HCT116 (cell line): ENCODE measurements at regions not wholly inside any gene's neighbourhood (a gene's known extent, or its start where the extent isn't known, plus 50 kb on each side); places are given as distances from the start of the nearest gene placed in this dataset.

Source experiments
- ATAC-seq: fragments of 200-7000 bp; cut with Tn5 transposase; 2 replicates; pipeline ENCODE4 v1.9.1; 2020; ENCODE audit warnings: mild to moderate bottlenecking, moderate library complexity
- BruUV-seq: library from RNA; stranded (reverse); fragments of 400-500 nt; replicated peaks from 2 replicates; lab custom pipeline; 2021; lab: Mats Ljungman, UMichigan
- CTCF ChIA-PET: fragments of 300-600 bp; sonication (Branson Sonifier 250); formaldehyde crosslinking; loops from one replicate; lab custom pipeline; 2021; ENCODE audit warnings: antibody characterized with exemption; lab: Charles Lee
- POLR2A ChIA-PET: fragments of 300-600, 350-600 bp; sonication (Branson Sonifier 250); formaldehyde crosslinking; loops from one replicate; lab custom pipeline; 2021; ENCODE audit warnings: antibody characterized with exemption; lab: Charles Lee
- RAD21 ChIA-PET, 2 experiments: fragments of 300-600 bp; sonication (Branson Sonifier 250); formaldehyde crosslinking; loops; one replicate each; lab custom pipeline; 2023; ENCODE audit warnings: low total read pairs in 2 of 2; ENCODE audit not compliant: uncharacterized antibody in 2 of 2, unreplicated experiment in 2 of 2, low non-redundant PET in 1 of 2; lab: Charles Lee
- DNase-seq: peaks from one replicate; pipeline ENCODE4 v3.0.0-alpha.2; 2010; ENCODE audit warnings: low read depth, low spot score
- H2AFZ ChIP-seq: fragments of 200-600 bp; shearing (Covaris generic), sonication (generic); 2 replicates; pipeline ENCODE4 v1.6.1; 2017; ENCODE audit warnings: low read depth, mixed run types, mixed read lengths, antibody characterized with exemption, low read length; ENCODE audit not compliant: poor library complexity, severe bottlenecking
- H3K27ac ChIP-seq: 2 replicates; pipeline ENCODE4 v1.5.1; 2012; ENCODE audit warnings: low read depth, low read length
- H3K27me3 ChIP-seq: fragments of 200-600 bp; sonication (generic); 2 replicates; pipeline ENCODE4 v1.6.1; 2016; ENCODE audit warnings: mixed run types, low read length, mixed read lengths; ENCODE audit not compliant: insufficient read depth
- H3K36me3 ChIP-seq, 2 experiments: fragments of 200-500 bp in 1 of 2; fragments of 200-600 bp in 1 of 2; sonication (Bioruptor generic) in 1 of 2; sonication (generic) in 1 of 2; 2 replicates each; pipeline versions ENCODE4 v1.5.1 to v1.6.1; 2014 to 2016; ENCODE audit warnings: low read length in 2 of 2, inconsistent platforms in 1 of 2, mixed read lengths in 1 of 2, mixed run types in 1 of 2; ENCODE audit not compliant: insufficient read depth in 2 of 2, control insufficient read depth in 1 of 2
- H3K4me1 ChIP-seq, 2 experiments: fragments of 200-600 bp in 1 of 2; sonication (generic) in 1 of 2; 2 replicates each; pipeline versions ENCODE4 v1.5.1 to v1.6.1; 2012 to 2017; ENCODE audit warnings: low read length in 2 of 2, inconsistent platforms in 1 of 2, mild to moderate bottlenecking in 1 of 2, mixed read lengths in 1 of 2, mixed run types in 1 of 2, moderate library complexity in 1 of 2; ENCODE audit not compliant: insufficient read depth in 2 of 2, control insufficient read depth in 1 of 2
- H3K4me2 ChIP-seq: fragments of 200-600 bp; sonication (generic); 2 replicates; pipeline ENCODE4 v1.6.1; 2017; ENCODE audit warnings: mixed run types, low read length, mixed read lengths
- H3K4me3 ChIP-seq, 2 experiments: fragments of 200-600 bp in 1 of 2; sonication (generic) in 1 of 2; replicated peaks in 1 of 2; 2 replicates each; pipeline ENCODE4 v1.5.1; 2011 to 2016; ENCODE audit warnings: low read length in 2 of 2, control low read depth in 1 of 2, low read depth in 1 of 2, mild to moderate bottlenecking in 1 of 2, mixed read lengths in 1 of 2, mixed run types in 1 of 2
- H3K79me2 ChIP-seq: fragments of 200-600 bp; sonication (generic); 2 replicates; pipeline ENCODE4 v1.6.1; 2017; ENCODE audit warnings: mild to moderate bottlenecking, mixed run types, low read length, moderate library complexity, mixed read lengths; ENCODE audit not compliant: insufficient read depth
- H3K9ac ChIP-seq: fragments of 200-600 bp; sonication (generic); 2 replicates; pipeline ENCODE4 v1.6.1; 2016; ENCODE audit warnings: low read length, mixed read lengths
- H3K9me2 ChIP-seq: fragments of 200-600 bp; sonication (generic), shearing (Covaris generic); 2 replicates; pipeline ENCODE4 v1.6.1; 2017; ENCODE audit warnings: mixed run types, mild to moderate bottlenecking, moderate library complexity; ENCODE audit not compliant: insufficient read depth
- H3K9me3 ChIP-seq, 2 experiments: fragments of 200-500 bp in 1 of 2; fragments of 200-600 bp in 1 of 2; sonication (Bioruptor generic) in 1 of 2; sonication (generic) in 1 of 2; 2 replicates each; pipeline ENCODE4 v1.6.1; 2014 to 2017; ENCODE audit warnings: low read length in 2 of 2, mixed read lengths in 2 of 2, inconsistent platforms in 1 of 2, low read depth in 1 of 2, mild to moderate bottlenecking in 1 of 2, mixed run types in 1 of 2, moderate library complexity in 1 of 2; ENCODE audit not compliant: control insufficient read depth in 1 of 2, insufficient read depth in 1 of 2
- H4K20me1 ChIP-seq: fragments of 200-600 bp; sonication (generic), shearing (Covaris generic); 2 replicates; pipeline ENCODE4 v1.6.1; 2017; ENCODE audit warnings: mixed run types, mild to moderate bottlenecking, moderate library complexity; ENCODE audit not compliant: insufficient read depth
- CBX3 ChIP-seq: IDR thresholded peaks from 2 replicates; pipeline ENCODE4 v1.6.1; 2012; ENCODE audit warnings: low read depth
- CEBPB ChIP-seq: IDR thresholded peaks from 2 replicates; pipeline ENCODE4 v1.6.1; 2012; ENCODE audit warnings: low read depth
- CTCF ChIP-seq, 3 experiments: fragments of 200-600 bp in 1 of 3; sonication (generic) in 1 of 3; IDR thresholded peaks in 2 of 3; conservative IDR thresholded peaks in 1 of 3; 2 replicates each; pipeline ENCODE4 v1.5.1; 2012 to 2017; ENCODE audit warnings: low read depth in 2 of 3, low read length in 2 of 3, antibody characterized with exemption in 1 of 3, borderline replicate concordance in 1 of 3, control low read depth in 1 of 3, mild to moderate bottlenecking in 1 of 3, mixed read lengths in 1 of 3, mixed run types in 1 of 3, moderate library complexity in 1 of 3; ENCODE audit not compliant: insufficient read depth in 1 of 3
- EGR1 ChIP-seq: IDR thresholded peaks from 2 replicates; pipeline ENCODE4 v1.6.1; 2012; ENCODE audit warnings: low read depth
- ELF1 ChIP-seq: IDR thresholded peaks from 2 replicates; pipeline ENCODE4 v1.6.1; 2012; ENCODE audit warnings: low read depth, borderline replicate concordance
- EZH2 ChIP-seq: fragments of 200-600 bp; sonication (generic); IDR thresholded peaks from 2 replicates; pipeline ENCODE4 v1.6.1; 2017; ENCODE audit warnings: antibody characterized with exemption, mixed run types
- EZH2phosphoT487 ChIP-seq: fragments of 200-600 bp; IDR thresholded peaks from 2 replicates; pipeline ENCODE4 v1.6.1; 2018; ENCODE audit warnings: antibody characterized with exemption, borderline replicate concordance
- MAX ChIP-seq: IDR thresholded peaks from 2 replicates; pipeline ENCODE4 v1.6.1; 2012
- POLR2AphosphoS5 ChIP-seq: IDR thresholded peaks from 2 replicates; pipeline ENCODE4 v1.6.1; 2011; ENCODE audit warnings: mild to moderate bottlenecking, low read depth, low read length, moderate library complexity
- RAD21 ChIP-seq: IDR thresholded peaks from 2 replicates; pipeline ENCODE4 v1.6.1; 2012; ENCODE audit warnings: low read depth, mild to moderate bottlenecking
- REST ChIP-seq: IDR thresholded peaks from 2 replicates; pipeline ENCODE4 v1.6.1; 2012; ENCODE audit warnings: low read depth
- SIN3A ChIP-seq: IDR thresholded peaks from 2 replicates; pipeline ENCODE4 v1.6.1; 2012; ENCODE audit warnings: low read depth
- SRF ChIP-seq: IDR thresholded peaks from 2 replicates; pipeline ENCODE4 v1.6.1; 2012; ENCODE audit warnings: low read depth
- TCF7L2 ChIP-seq: IDR thresholded peaks from 2 replicates; pipeline ENCODE4 v1.7.0; 2011; ENCODE audit warnings: borderline replicate concordance, inconsistent platforms; ENCODE audit not compliant: insufficient read depth, insufficient read length; ENCODE audit errors: extremely low read depth
- ZFX ChIP-seq: fragments of 450-650 bp; IDR thresholded peaks from 2 replicates; pipeline ENCODE4 v1.6.1; 2017
- ZNF274 ChIP-seq: fragments of 200-500 bp; sonication (Bioruptor generic); IDR thresholded peaks from 2 replicates; pipeline ENCODE4 v1.6.1; 2014; ENCODE audit warnings: mild to moderate bottlenecking, low read depth, low read length, inconsistent platforms
- intact Hi-C: fragments of 100-400 bp; cut with micrococcal nuclease; formaldehyde crosslinking; loops from 2 replicates; pipeline ENCODE4 v1.10.0; 2022

- RAD21 ChIA-PET: no interaction called here
- no peaks in the 10 kb centered on the region for H3K79me2 ChIP-seq
- no peaks in the 10 kb centered on the region for H3K36me3 ChIP-seq
- H3K4me3 ChIP-seq: no peak overlapping the region
- H3K4me1 ChIP-seq: no peaks in the 10 kb centered on the region
- DNase-seq (no peak), ATAC-seq (no peak)
- POLR2A ChIA-PET: no interaction called here
- no peak overlapping the region for H3K4me2 ChIP-seq
- H3K9me2 ChIP-seq: no peaks in the 10 kb centered on the region
- no TSS peak for BruUV-seq
- H3K9ac ChIP-seq: no peak overlapping the region
- no peaks in the 10 kb centered on the region for H3K27me3 ChIP-seq
- intact Hi-C loops: no loop called here
- TF ChIP-seq EGR1: no peak
- TF ChIP-seq SRF: no peak
- no peak for TF ChIP-seq MAX
- TF ChIP-seq CBX3: no peak
- no peak for TF ChIP-seq EZH2
- no peak for TF ChIP-seq ELF1
- no peak for TF ChIP-seq EZH2phosphoT487
- no peak for TF ChIP-seq TCF7L2
- no peak for TF ChIP-seq POLR2AphosphoS5
- TF ChIP-seq ZNF274: no peak
- no peak for TF ChIP-seq ZFX
- TF ChIP-seq CTCF (IDR thresholded peaks at IDR 0.05 in 2 of 3, conservative IDR thresholded peaks at IDR 0.05 in 1 of 3; ENCODE audit: borderline replicate concordance in 1 of 3, insufficient read depth in 1 of 3, low read depth in 2 of 3, low read length in 2 of 3): no peak
- TF ChIP-seq RAD21: no peak
- TF ChIP-seq REST: no peak
- TF ChIP-seq SIN3A: no peak
- TF ChIP-seq CEBPB: no peak
- H2AFZ ChIP-seq: no peak overlapping the region
- H3K27ac ChIP-seq: no peak overlapping the region
- peaks cover 0 to 16% of the 10 kb centered on the region in 2 experiments; a peak in 2 of 4 replicates for H3K9me3 ChIP-seq
- no peaks in the 10 kb centered on the region for H4K20me1 ChIP-seq
- CTCF ChIA-PET: no interaction called here
These were observed 55.0 kb upstream of the EPHA3 start for GRCh38 chr3:89052386-89052785.
